ENCODE measurements at regions not wholly inside any gene's neighbourhood (a gene's known extent, or its start where the extent isn't known, plus 50 kb on each side); places are given as distances from the start of the nearest gene placed in this dataset.

DNA sequence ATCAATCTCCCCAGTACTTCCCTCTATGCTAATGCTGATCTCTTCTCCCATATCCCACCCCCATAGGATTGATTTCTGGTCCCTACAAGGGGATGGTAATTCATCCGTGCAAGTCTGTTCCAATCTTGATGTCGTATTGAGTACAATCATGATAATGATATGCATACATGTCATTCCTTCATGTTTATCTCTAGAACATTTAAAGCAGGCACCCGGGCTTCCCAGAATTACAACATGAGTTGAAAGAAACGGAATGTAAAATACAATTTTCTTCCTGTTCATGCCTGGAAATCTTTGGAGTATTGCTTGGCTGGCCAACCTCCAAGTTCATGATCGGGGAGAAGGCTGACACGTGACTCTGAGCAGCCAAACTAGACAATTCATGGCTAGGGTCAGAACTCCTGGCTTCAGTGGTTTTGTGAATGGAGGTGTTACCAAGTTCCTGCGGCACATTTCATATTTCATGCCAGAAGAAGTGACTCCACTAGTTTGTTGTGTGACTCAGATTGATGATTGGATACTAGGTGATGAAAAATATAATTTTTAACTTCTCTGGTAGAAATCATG, 66.6 kb downstream of the C9orf152 start:
- peak; percentile 100 for DNase-seq (ENCODE audit: low read depth in 2 of 2)

DNA sequence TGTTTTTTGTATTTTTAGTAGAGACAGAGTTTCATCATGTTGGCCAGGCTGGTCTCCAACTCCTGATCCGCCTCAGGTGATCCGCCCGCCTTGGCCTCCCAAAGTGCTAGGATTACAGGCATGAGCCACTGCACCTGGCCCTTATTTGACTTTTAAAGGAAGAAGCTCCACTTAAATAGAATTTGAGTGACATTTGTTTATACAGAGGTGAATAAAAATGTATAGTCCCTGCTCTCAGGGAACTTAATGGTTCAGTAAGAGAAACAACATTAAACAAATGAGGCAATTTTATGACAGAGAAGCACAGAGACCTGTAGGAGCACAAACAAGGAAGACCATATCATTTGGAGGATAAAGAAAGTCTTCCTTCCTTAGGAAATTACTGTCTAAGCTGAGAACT, 65.7 kb downstream of the C9orf152 start:
- DNase-seq (ENCODE audit: low read depth in 2 of 2) = no peak

DNA sequence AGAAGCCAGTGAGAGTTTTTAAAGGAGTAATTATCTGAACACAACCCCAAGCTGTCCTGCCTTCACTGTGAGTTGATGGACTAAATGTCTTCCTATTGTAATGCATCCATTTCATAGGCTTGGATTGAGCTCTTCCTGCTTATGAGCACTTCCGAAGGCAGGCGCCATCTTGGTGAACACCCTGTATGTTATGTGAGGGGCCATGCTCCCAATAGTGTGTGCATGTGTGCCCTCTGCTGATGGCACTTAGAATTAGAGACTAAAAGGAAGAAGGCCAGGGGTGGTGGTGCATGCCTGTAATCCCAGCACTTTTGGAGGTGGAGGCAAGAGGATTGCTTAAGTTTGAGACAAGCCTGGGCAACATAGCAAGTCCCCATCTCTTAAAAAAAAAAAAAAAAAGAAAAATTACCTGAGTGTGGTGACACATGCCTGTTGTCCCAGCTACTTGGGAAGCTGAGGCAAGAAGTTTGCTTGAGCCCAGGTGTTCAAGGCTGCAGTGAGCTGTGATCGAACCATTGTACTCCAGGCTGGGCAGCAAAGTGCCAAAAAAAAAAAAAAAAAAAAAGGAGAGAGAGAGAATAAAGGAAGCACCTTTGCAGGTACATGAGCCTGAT, 65.0 kb downstream of the C9orf152 start:
- DNase-seq (ENCODE audit: low read depth in 2 of 2) = no peak

DNA sequence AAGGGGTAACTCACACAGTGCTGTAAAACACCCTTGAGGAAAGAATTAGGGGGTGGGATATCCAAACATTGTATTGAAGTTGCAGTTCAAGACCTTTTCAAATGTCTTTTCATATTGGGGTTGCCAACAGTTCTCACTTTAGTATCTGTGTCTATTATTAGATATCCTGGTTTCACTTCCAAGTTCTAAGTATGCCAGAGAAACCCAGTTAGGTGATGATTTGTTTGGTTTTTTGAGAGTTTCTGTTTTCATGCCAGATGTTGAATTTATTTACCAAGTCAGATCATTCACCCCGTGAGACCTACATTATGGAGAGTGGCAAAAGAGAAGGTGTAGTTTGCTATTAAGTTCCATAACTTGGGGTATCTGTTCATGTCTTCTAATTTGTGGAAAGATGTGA, 64.5 kb downstream of the C9orf152 start:
- no peak for DNase-seq (ENCODE audit: low read depth in 2 of 2)

DNA sequence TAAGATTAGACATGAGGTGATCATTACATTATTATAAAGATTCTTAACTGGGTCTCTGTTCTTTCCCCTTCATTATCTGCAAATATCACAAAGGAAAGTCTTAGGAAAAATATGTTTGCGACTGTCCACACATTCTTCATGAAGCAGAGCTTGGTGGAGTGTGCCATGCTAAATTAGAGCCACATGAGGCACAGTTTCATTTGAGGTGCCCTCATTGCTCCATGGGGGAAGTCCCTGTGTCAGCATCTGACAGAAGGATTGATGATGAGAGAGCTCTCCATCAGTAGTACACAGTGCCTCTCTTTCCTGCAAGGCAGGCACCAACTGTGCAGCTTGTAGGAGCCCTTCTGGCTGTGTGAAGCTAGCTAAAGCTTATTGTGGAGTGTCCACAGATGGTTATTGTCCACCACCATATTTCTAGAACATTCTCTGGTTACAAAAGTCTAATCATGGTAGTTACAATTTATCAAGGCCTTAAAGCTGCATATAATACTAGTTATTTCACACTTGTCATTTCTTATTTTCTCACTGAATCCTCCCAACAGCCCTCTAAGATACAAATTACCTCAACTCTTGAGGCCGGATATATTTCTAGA, 63.9 kb downstream of the C9orf152 start:
- no peak for DNase-seq (ENCODE audit: low read depth in 2 of 2)

DNA sequence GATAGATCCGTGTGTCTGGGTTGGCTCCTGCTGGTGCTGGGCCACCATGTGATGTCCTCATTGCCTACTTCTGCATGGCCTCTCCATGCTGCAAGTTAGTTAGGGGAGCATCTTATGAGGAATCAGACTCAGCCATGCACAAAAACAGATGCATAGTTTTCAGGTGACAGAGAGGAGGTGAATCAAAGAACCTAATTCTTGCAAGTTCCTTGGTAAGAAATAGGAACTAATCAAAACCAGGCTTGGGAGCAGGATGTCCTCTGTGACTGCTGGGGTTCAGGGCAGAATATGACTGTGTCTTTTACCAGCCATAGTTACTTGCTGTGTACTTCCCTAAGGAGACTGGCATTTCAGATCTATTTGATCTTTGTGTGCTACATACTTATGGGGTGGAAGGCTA, 61.6 kb downstream of the C9orf152 start:
- no peak for DNase-seq (ENCODE audit: low read depth in 2 of 2)

DNA sequence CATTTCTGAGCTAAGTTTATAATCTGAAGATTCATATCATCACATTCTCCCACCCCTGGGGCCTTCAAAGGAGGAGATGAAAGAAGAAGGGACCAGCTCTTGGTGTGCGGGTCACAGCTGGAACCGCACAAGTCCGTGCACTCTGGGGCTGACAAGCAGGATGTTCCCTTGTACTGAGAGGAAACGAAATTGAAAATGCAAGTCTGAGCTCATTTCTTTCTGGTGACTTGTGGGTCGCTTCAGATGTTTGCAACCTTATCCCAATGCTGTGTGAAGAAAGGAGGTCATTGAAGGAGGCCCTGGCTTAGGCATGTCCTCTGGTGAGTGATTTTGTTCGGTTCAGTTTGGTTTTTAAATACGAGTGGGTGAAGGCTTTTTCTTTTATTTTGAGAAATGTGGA, 59.6 kb downstream of the C9orf152 start:
- DNase-seq (ENCODE audit: low read depth in 2 of 2) = no peak

DNA sequence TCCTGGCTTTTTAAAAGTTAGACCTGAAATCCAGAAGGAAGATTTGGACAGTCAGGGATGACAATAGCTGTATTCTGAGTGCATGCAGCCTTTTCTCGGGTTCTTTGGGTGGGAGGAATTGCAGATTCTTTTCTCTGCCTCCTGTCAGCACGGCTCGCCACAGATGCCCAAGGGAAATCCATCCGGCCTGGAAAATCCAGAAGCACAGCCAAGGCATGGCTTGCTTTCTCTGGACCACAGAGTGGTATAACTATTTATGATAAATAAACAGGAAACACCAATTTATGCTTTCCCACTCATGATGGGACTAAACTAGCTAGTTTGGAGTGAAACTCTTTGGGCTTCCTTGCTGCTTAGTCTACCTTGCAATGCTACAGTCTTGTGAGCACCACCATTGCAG, 59.1 kb downstream of the C9orf152 start:
- DNase-seq (ENCODE audit: low read depth in 2 of 2) = peak in 1 of 2 experiments; percentile 66
